Testis (tissue), 2 donors: ENCODE measurements at regions not wholly inside any gene's neighbourhood (a gene's known extent, or its start where the extent isn't known, plus 50 kb on each side); places are given as distances from the start of the nearest gene placed in this dataset.

Experiments
- CTCF ChIP-seq, 3 experiments: fragments of 450-650 bp in 2 of 3; fragments of 200-600 bp in 1 of 3; sonication (generic) in 1 of 3; IDR thresholded peaks; one replicate each; pipeline ENCODE4 v1.5.1; 2016 to 2019; ENCODE audit warnings: antibody characterized with exemption in 3 of 3, mild to moderate bottlenecking in 2 of 3, moderate library complexity in 1 of 3
- POLR2A ChIP-seq: fragments of 450-650 bp; IDR thresholded peaks from one replicate; pipeline ENCODE4 v1.6.1; 2017; ENCODE audit warnings: antibody characterized with exemption, mild to moderate bottlenecking, moderate library complexity

DNA sequence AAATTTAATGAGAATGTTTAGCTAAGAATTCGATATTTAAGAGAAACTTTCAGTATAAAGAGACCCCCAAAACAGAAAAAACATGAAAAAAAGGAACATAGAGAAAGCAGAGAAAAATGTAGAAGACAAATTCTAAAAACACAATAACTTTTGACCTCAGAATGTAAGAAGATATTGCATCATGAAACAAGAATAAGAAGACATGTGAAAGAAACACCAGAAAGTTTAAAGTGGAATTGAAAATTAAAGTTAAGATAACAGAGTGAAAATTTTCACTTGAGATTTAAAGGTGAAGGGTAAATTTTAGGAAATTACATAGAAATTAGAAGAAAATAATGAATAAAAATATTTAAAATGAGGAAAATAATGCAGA, 78.2 kb upstream of the FAM3C start:
- no peak for TF ChIP-seq CTCF (IDR thresholded peaks at IDR 0.05)
- no peak for TF ChIP-seq POLR2A
